Fibroblast of skin of left biceps (primary cell): ENCODE measurements at regions not wholly inside any gene's neighbourhood (a gene's known extent, or its start where the extent isn't known, plus 50 kb on each side); places are given as distances from the start of the nearest gene placed in this dataset.

Source experiments
- DNase-seq, 2 experiments: peaks; one replicate each; pipeline ENCODE4 v3.0.0-alpha.2; 2013; ENCODE audit warnings: low read depth in 2 of 2

DNA sequence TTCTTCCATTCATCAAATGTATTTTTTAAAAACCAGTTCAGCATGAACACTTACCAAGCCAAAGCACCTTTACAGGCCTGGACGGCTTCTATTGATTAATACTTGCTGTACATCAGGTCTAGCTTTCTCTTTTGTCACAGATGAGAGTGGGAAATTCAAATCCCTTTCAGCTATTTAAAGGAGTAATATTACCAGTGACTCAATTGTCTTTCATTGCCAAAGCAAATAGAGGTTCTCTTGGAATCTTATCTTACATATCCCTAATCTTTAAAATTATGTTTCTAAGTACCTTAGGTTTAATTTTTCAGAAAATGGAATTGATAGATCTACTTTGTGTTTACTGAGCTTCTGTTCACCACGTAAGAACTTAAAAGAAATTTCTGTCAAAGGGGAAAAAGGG, 922.9 kb downstream of the NSUN3 start:
- DNase-seq, result no peak

GRCh38 chr3:94990952-94991705, 928.3 kb downstream of the NSUN3 start:
- no peak for DNase-seq

DNA sequence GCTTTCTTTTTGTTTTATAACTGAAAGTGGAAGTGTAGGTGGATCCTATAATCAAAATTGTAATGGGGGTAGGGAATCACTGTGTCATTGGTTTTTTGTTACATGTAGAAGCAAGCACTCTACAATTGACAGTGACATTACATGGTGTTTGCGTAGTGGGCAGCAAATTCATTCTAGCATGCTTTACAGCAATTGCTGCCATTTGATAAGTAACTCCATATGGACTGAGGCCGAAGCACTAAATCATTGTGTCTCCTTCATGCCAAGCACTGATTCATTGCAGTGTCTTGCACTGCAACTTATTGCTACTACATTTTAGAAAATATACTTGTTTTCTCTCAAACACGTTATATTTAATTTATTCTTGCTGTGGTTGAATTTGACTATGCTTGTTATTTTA, 933.9 kb downstream of the NSUN3 start:
- DNase-seq, result no peak

GRCh38 chr3:95002438-95003046, 939.7 kb downstream of the NSUN3 start:
- no peak for DNase-seq

- DNase-seq, result no peak
Measured at GRCh38 chr3:95028688-95029087, 965.8 kb downstream of the NSUN3 start.

DNA sequence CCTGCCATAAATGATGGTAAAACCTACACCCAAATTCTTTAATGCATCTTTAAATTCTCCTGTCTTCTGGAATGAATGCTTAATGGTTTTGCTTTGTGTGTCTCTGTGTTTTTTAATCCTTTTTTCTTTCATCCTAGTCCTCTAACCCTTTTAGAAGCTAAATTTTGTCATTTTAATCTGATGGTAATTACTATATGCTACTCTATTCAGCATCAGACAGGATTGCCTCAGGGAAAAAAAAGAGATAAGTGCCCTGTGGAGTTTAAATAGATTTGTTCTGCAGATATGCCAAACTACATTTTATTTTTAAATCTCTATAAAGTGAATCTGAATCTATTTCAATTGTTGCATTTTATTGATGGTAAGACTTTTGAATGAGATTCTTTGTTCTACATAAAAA, 966.8 kb downstream of the NSUN3 start:
- no peak for DNase-seq

DNA sequence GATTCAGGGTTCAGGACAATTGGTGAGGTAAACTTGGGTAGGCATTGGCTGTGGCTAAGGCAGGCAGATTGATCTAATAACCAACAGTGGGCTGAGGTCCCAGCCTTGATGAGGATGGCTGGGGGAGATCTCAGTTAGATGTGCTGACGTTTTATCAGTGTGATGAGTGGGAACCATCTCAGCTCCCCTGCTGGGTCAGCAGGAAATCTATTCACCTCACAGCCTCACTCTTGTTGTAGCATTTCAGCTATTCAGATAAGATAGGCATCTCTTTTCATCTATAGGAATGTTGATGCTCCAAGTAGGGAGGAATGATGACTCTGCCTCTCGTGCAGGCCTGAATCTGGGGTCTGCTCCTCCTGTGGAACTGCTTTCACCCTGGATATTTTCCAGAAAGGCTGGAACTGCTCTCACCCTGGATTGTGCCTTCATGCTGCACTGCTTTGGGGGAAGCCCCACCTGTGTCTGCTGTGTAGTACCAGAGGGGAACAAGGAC, 973.7 kb downstream of the NSUN3 start:
- no peak for DNase-seq

- no peak for DNase-seq
Measured at GRCh38 chr3:95037097-95037496, 974.2 kb downstream of the NSUN3 start.

DNA sequence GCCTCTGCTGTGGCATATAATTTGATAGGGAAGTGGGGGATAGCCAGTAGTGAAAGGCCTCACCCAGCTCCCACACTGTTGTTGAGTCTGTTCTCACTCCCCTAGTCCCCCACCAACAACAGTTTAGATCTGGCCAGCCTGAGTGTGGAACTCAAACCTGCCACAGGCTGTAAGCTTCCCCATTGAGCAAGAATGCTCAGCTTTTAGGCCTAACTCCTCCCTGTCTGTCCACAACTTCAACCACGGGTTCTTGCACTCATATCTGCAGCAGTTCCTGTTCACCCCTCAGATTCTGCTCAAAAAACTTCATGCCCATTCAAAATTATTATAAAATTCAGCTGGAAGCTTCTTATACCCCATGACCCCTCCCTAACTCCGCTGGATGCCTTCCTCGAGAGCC, 975.1 kb downstream of the NSUN3 start:
- DNase-seq, result no peak

- DNase-seq, result no peak
Measured at GRCh38 chr3:95044101-95044500, 981.2 kb downstream of the NSUN3 start.

DNA sequence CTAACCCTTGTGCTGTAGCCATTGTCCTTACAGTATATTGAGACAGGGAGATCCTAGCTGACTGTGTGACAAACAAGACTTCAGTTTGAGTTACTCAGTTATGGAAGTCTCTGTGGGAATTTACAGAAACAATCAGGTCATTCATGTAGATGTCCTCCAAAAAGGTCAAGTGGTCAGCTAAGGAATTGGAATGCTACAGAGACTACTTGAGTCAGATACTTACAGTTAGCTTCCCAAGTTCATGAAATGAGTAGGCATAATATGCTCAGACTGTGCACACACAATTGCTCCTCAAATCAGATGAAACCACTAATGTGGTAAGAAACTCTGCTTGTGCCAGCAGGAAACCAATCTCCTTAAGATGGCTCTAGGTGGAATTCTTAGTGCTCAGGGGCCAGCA, 985.7 kb downstream of the NSUN3 start:
- no peak for DNase-seq

DNA sequence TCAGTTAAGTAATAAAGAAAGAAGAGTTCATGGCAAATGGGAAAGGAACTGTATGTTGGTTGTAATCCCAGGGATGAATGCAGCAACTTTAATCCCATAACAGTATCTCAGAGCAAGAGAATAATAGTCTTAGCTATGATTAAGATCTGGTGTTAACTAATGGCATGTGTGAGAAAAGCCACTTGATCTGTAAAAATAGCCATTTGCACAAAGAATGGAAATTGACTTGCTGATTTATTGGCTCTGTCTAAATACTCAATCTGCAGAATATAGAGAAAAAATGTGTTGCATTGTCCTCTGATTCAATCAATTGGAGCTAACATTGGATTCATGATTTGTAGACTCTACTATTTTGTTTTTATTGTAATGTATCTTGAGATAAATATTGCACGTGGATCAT, 987.0 kb downstream of the NSUN3 start:
- no peak for DNase-seq

- no peak for DNase-seq
Measured at GRCh38 chr3:95055288-95055687, 992.4 kb downstream of the NSUN3 start.

GRCh38 chr3:95082191-95082590, 1019.3 kb downstream of the NSUN3 start:
- no peak for DNase-seq

DNA sequence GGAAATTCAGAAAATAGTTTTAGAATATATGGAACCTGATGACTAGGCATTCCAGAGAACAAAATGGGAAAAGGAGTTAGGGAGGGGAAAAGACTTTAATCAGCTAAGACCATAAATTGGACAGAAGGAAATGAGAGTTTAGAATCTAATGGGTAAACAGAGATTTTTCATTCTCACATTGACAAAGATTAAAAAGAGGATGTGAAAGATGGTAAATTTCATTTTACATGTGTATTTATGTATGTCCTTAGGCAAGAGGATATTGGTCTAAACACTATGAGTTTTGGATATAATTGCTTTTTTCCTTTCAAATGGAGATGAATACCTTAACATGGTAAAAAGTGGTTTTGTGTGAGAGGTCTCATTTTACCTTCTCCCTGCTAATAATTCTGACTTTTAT, 1021.9 kb downstream of the NSUN3 start:
- no peak for DNase-seq

DNA sequence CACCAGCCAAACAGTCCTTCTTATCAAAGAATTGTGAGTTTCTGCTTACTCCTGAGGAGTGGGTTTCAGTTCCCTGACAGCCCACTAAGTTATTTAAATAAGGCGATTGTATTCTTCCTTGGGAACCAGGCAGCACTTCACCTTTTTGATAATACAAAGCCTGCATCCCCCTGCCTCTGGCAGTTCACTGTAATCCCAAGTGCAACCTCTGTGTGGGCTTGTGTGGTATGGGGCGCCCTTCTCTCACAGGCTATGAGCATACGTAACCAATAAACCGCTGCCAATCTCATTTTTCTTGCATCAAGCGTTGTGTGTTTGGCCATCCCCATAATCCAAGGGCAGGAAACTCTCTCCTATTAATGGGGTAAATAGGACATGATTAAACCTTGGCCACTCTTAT, 1025.6 kb downstream of the NSUN3 start:
- DNase-seq, result no peak

GRCh38 chr3:95097493-95097892, 1034.6 kb downstream of the NSUN3 start:
- DNase-seq, result no peak

- no peak for DNase-seq
Measured at GRCh38 chr3:95120921-95121320, 1058.1 kb downstream of the NSUN3 start.

DNA sequence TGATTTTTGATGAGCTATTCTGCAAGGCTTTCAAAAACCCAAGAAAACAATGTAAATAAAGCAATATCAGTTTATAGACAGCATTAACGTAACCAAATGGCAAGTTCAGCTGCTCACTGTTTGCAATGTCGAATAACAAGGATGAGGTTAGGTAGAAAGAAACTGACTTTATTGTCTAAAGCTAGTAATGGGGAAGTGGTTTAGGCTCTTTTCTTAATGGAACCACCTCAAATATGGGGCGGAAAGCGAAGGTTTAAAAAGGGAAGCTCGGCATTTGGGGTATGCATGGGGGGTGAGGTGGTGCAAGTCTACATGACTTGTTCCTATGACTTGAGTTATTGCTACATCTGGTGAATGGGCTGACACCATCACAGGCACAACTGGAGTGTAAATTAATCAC, 1060.2 kb downstream of the NSUN3 start:
- DNase-seq, result no peak

DNA sequence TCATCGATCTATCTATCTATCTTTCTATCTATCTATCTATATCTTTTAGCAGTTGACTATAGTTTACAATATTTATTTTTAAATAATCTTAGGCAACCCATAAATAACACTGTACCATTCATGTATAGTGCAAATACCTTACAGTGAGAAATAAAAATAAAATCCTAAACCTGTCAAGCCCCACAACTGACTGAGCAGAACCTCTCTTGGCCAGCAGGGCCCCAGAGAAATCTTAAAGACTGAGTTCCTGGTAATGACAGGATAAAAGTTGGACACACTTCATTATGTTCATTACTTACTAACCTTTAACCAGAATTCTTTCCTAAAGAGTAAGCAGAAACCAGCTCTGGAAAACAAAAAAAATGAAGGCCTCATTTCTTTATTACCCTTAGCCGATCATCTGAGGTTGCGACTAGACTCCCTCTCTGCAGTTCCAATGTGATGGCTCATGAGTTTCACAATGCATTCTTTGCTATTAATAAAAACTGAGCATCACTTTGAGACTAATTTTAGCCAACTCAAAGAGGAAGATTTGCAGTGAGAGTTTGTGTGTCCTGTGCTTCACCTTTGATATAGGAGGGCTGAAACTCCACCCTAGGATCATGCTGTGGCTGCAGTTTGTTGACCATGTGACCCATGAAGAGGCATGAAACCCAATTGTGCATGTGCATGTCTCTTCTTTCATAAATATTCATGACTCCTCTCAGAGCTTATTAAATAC, 1072.0 kb downstream of the NSUN3 start:
- DNase-seq, result peak; percentile 1 to 8

GRCh38 chr3:95148107-95148506, 1085.2 kb downstream of the NSUN3 start:
- DNase-seq, result no peak

- no peak for DNase-seq
Measured at GRCh38 chr3:95151590-95151989, 1088.7 kb downstream of the NSUN3 start.

DNA sequence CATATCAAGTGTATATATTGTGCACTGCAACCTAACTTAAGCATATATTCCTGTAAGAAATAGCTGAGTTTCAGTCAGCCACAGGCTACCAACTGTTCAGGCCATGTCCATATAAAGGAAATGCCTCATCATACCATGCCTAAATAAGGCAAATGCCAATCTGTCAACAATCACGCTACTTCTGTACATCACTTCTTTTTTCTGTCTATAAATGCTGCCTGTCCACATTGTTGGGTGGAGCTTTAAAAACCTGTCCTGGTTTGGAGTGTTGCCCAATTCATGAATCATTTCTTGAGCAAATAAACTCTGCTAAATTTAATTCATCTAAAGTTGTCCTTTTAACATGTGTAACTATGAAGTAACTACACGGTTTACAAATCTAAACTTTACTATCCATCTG, 1091.9 kb downstream of the NSUN3 start:
- DNase-seq, result no peak
